SK-N-SH treated with all-trans-retinoic acid at 6 μM for 48 hours (cell line): ENCODE measurements at regions not wholly inside any gene's neighbourhood (a gene's known extent, or its start where the extent isn't known, plus 50 kb on each side); places are given as distances from the start of the nearest gene placed in this dataset.

Source experiments
- ATAC-seq: fragments of 200-7000 bp; cut with Tn5 transposase; 3 replicates; pipeline ENCODE4 v1.9.1; 2020; ENCODE audit warnings: mild to moderate bottlenecking, moderate library complexity
- ARNTL ChIP-seq: fragments of 450-650 bp; formaldehyde crosslinking; IDR thresholded peaks from 2 replicates; pipeline ENCODE4 v1.5.0; 2020; ENCODE audit warnings: low read depth, mild to moderate bottlenecking, moderate library complexity, borderline replicate concordance
- BACH2 ChIP-seq: fragments of 250-450 bp; sonication (Bioruptor Pico); IDR thresholded peaks from 2 replicates; pipeline ENCODE4 v1.9.0; 2021; ENCODE audit warnings: mild to moderate bottlenecking, borderline replicate concordance
- CSDC2 ChIP-seq: fragments of 250-450 bp; sonication (Bioruptor Pico); IDR thresholded peaks from 2 replicates; pipeline ENCODE4 v1.5.0; 2020; ENCODE audit warnings: mild to moderate bottlenecking, moderate library complexity
- CSRNP3 ChIP-seq: fragments of 250-450 bp; sonication (Bioruptor Pico); IDR thresholded peaks from 2 replicates; pipeline ENCODE4 v1.5.1; 2021; ENCODE audit warnings: mild to moderate bottlenecking, moderate library complexity
- ESRRG ChIP-seq: fragments of 250-450 bp; sonication (Bioruptor Pico); IDR thresholded peaks from 2 replicates; pipeline ENCODE4 v1.6.1; 2021; ENCODE audit warnings: mild to moderate bottlenecking
- GLIS3 ChIP-seq: fragments of 250-450 bp; sonication (Bioruptor Pico); IDR thresholded peaks from 2 replicates; pipeline ENCODE4 v1.5.0; 2020; ENCODE audit warnings: mild to moderate bottlenecking, moderate library complexity
- ISL1 ChIP-seq: fragments of 250-450 bp; sonication (Bioruptor Pico); IDR thresholded peaks from 2 replicates; pipeline ENCODE4 v2.1.2; 2022; ENCODE audit warnings: mild to moderate bottlenecking, moderate library complexity
- OSR1 ChIP-seq: fragments of 250-450 bp; sonication (Bioruptor Pico); IDR thresholded peaks from 2 replicates; pipeline ENCODE4 v1.8.0; 2022; ENCODE audit warnings: moderate library complexity, mild to moderate bottlenecking, inconsistent platforms
- PATZ1 ChIP-seq: fragments of 250-450 bp; sonication (Bioruptor Pico); IDR thresholded peaks from 2 replicates; pipeline ENCODE4 v1.8.0; 2020; ENCODE audit warnings: mild to moderate bottlenecking, moderate library complexity, borderline replicate concordance
- POU6F1 ChIP-seq: fragments of 250-450 bp; sonication (Bioruptor Pico); IDR thresholded peaks from 2 replicates; pipeline ENCODE4 v1.8.0; 2021; ENCODE audit warnings: low read depth, mild to moderate bottlenecking, moderate library complexity, borderline replicate concordance
- PPARA ChIP-seq: fragments of 250-450 bp; sonication (Bioruptor Pico); IDR thresholded peaks from 2 replicates; pipeline ENCODE4 v1.5.0; 2020; ENCODE audit warnings: mild to moderate bottlenecking, borderline replicate concordance
- RARB ChIP-seq: fragments of 250-450 bp; sonication (Bioruptor Pico); IDR thresholded peaks from 2 replicates; pipeline ENCODE4 v1.8.0; 2021; ENCODE audit warnings: mild to moderate bottlenecking, moderate library complexity
- SNAI2 ChIP-seq: fragments of 250-450 bp; sonication (Bioruptor Pico); IDR thresholded peaks from 2 replicates; pipeline ENCODE4 v1.5.0; 2020; ENCODE audit warnings: mild to moderate bottlenecking, moderate library complexity
- TCF4 ChIP-seq: fragments of 250-450 bp; sonication (Bioruptor Pico); IDR thresholded peaks from 2 replicates; pipeline ENCODE4 v1.8.0; 2021; ENCODE audit warnings: mild to moderate bottlenecking, moderate library complexity, borderline replicate concordance
- TSHZ2 ChIP-seq: fragments of 250-450 bp; sonication (Bioruptor Pico); IDR thresholded peaks from 2 replicates; pipeline ENCODE4 v1.5.0; 2020; ENCODE audit warnings: mild to moderate bottlenecking, moderate library complexity
- ZC3H10 ChIP-seq: fragments of 250-450 bp; sonication (Bioruptor Pico); IDR thresholded peaks from 2 replicates; pipeline ENCODE4 v1.5.1; 2021; ENCODE audit warnings: mild to moderate bottlenecking, moderate library complexity
- ZFP3 ChIP-seq: fragments of 250-450 bp; sonication (Bioruptor Pico); IDR thresholded peaks from 2 replicates; pipeline ENCODE4 v1.5.0; 2020; ENCODE audit warnings: mild to moderate bottlenecking, moderate library complexity
- ZFP30 ChIP-seq: fragments of 450-650 bp; formaldehyde crosslinking; IDR thresholded peaks from 2 replicates; pipeline ENCODE4 v1.5.0; 2022; ENCODE audit warnings: mild to moderate bottlenecking, moderate library complexity
- ZNF565 ChIP-seq: fragments of 450-650 bp; formaldehyde crosslinking; conservative IDR thresholded peaks from 2 replicates; pipeline ENCODE4 v1.5.0; 2020; ENCODE audit warnings: low read depth, mild to moderate bottlenecking, moderate library complexity
- ZNF70 ChIP-seq: fragments of 450-650 bp; formaldehyde crosslinking; IDR thresholded peaks from 2 replicates; pipeline ENCODE4 v1.5.0; 2020; ENCODE audit warnings: mild to moderate bottlenecking, moderate library complexity
- ZNF8 ChIP-seq: fragments of 450-650 bp; formaldehyde crosslinking; IDR thresholded peaks from 2 replicates; pipeline ENCODE4 v1.5.0; 2020; ENCODE audit warnings: mild to moderate bottlenecking, moderate library complexity

GRCh38 chr12:58393152-58393551 lies 451.8 kb downstream of the ATP23 start:
- no peak for TF ChIP-seq ISL1
- no peak for TF ChIP-seq ZC3H10 (CRISPR knock-in tag)
- TF ChIP-seq PPARA, result no peak
- TF ChIP-seq ZNF70 (CRISPR knock-in tag), result no peak
- no peak for TF ChIP-seq CSRNP3 (CRISPR knock-in tag)
- TF ChIP-seq GLIS3 (CRISPR knock-in tag), result no peak
- ATAC-seq, result peak; percentile 79

- ATAC-seq, result no peak
- TF ChIP-seq SNAI2 (CRISPR knock-in tag) (no peak), PATZ1 (CRISPR knock-in tag) (no peak), ZNF565 (CRISPR knock-in tag) (no peak), OSR1 (CRISPR knock-in tag) (no peak), GLIS3 (CRISPR knock-in tag) (no peak), ZFP30 (CRISPR knock-in tag) (no peak), ISL1 (no peak), CSRNP3 (CRISPR knock-in tag) (no peak), ARNTL (no peak), BACH2 (CRISPR knock-in tag) (no peak), ZFP3 (CRISPR knock-in tag) (no peak), ZNF70 (CRISPR knock-in tag) (no peak), ESRRG (CRISPR knock-in tag) (no peak), ZNF8 (CRISPR knock-in tag) (no peak), POU6F1 (no peak), CSDC2 (no peak), RARB (CRISPR knock-in tag) (no peak)
- TF ChIP-seq, all 23 proteins: peak for 0
These were observed 453.7 kb downstream of the ATP23 start for GRCh38 chr12:58395056-58395455.

GRCh38 chr12:58395470-58395869 lies 454.1 kb downstream of the ATP23 start:
- no peak for TF ChIP-seq PATZ1 (CRISPR knock-in tag)
- TF ChIP-seq OSR1 (CRISPR knock-in tag), result no peak
- TF ChIP-seq TCF4 (CRISPR knock-in tag), result no peak
- no peak for TF ChIP-seq ZC3H10 (CRISPR knock-in tag)
- TF ChIP-seq ZNF70 (CRISPR knock-in tag), result no peak
- no peak for TF ChIP-seq ISL1
- TF ChIP-seq RARB (CRISPR knock-in tag), result no peak
- TF ChIP-seq ZFP3 (CRISPR knock-in tag), result no peak
- TF ChIP-seq PPARA, result no peak
- no peak for TF ChIP-seq SNAI2 (CRISPR knock-in tag)
- no peak for TF ChIP-seq ZNF565 (CRISPR knock-in tag)
- TF ChIP-seq TSHZ2 (CRISPR knock-in tag), result no peak
- TF ChIP-seq CSRNP3 (CRISPR knock-in tag), result no peak
- no peak for ATAC-seq
